Mesodermal cell (in vitro differentiated cells): ENCODE measurements at regions not wholly inside any gene's neighbourhood (a gene's known extent, or its start where the extent isn't known, plus 50 kb on each side); places are given as distances from the start of the nearest gene placed in this dataset.

Experiments
- H3K27ac ChIP-seq: 2 replicates; pipeline ENCODE4 v1.7.0; 2013; ENCODE audit warnings: mild to moderate bottlenecking, low read depth, low read length, moderate library complexity; ENCODE audit not compliant: severe bottlenecking
- H3K36me3 ChIP-seq: 2 replicates; pipeline ENCODE4 v1.7.1; 2013; ENCODE audit warnings: mild to moderate bottlenecking, low read length, moderate library complexity; ENCODE audit not compliant: control insufficient read depth, insufficient read depth
- H3K4me1 ChIP-seq: one replicate; pipeline ENCODE4 v1.7.1; 2013; ENCODE audit warnings: mild to moderate bottlenecking, low read length; ENCODE audit not compliant: insufficient read depth, control insufficient read depth, poor library complexity, severe bottlenecking
- H3K4me3 ChIP-seq: 2 replicates; pipeline ENCODE4 v1.7.0; 2013; ENCODE audit warnings: low read length, control low read depth, mild to moderate bottlenecking; ENCODE audit not compliant: insufficient read depth, poor library complexity, severe bottlenecking; ENCODE audit errors: extremely low read depth
- H3K9me3 ChIP-seq: 2 replicates; pipeline ENCODE4 v1.7.1; 2013; ENCODE audit warnings: mild to moderate bottlenecking, low read length, moderate library complexity; ENCODE audit not compliant: control insufficient read depth
- WGBS, 2 experiments: methylation state at CpG; one replicate each; pipeline ENCODE4 v1.1.5; 2013; ENCODE audit warnings: missing lambda C conversion rate in 2 of 2; ENCODE audit not compliant: insufficient coverage in 2 of 2; 5-methylcytosine and 5-hydroxymethylcytosine counted together

GRCh38 chr7:16070806-16071205 lies 350.5 kb downstream of the CRPPA start:
- no peak overlapping the region for H3K4me3 ChIP-seq
- H3K36me3 ChIP-seq, result no peaks in the 10 kb centered on the region
- H3K9me3 ChIP-seq, result no peaks in the 10 kb centered on the region
- WGBS, 2 experiments, result no CpG with 5 or more reads among the region's 3 CpGs
- no peak overlapping the region for H3K27ac ChIP-seq
- no peaks in the 10 kb centered on the region for H3K4me1 ChIP-seq

- H3K9me3 ChIP-seq, result no peaks in the 10 kb centered on the region
- H3K36me3 ChIP-seq, result no peaks in the 10 kb centered on the region
- no peaks in the 10 kb centered on the region for H3K4me1 ChIP-seq
- no peak overlapping the region for H3K27ac ChIP-seq
- 100% methylated on average over 1 of the region's 5 CpGs; no CpG with 5 or more reads in 1 of the 2 experiments for WGBS, 2 experiments
- H3K4me3 ChIP-seq, result no peak overlapping the region
Measured at GRCh38 chr7:16069998-16070397, 351.3 kb downstream of the CRPPA start.

- Histone ChIP-seq H3K9me3 (no peaks in the 10 kb centered on the region), H3K36me3 (no peaks in the 10 kb centered on the region), H3K4me1 (no peaks in the 10 kb centered on the region), H3K27ac (no peak overlapping the region), H3K4me3 (no peak overlapping the region)
- 80 to 100% methylated on average over 1 to 2 of the region's 2 CpGs for WGBS, 2 experiments
Measured at GRCh38 chr7:16068183-16068582, 353.2 kb downstream of the CRPPA start.

GRCh38 chr7:16067711-16068110 lies 353.6 kb downstream of the CRPPA start:
- 87 to 95% methylated on average over 4 to 6 of the region's 7 CpGs for WGBS, 2 experiments
- H3K4me1 ChIP-seq, result no peaks in the 10 kb centered on the region
- H3K27ac ChIP-seq, result no peak overlapping the region
- no peaks in the 10 kb centered on the region for H3K9me3 ChIP-seq
- H3K36me3 ChIP-seq, result no peaks in the 10 kb centered on the region
- no peak overlapping the region for H3K4me3 ChIP-seq

- H3K27ac ChIP-seq, result no peak overlapping the region
- WGBS, 2 experiments, result 29 to 44% methylated on average over 1 of the region's 5 CpGs
Measured at GRCh38 chr7:16066805-16067459, 354.4 kb downstream of the CRPPA start.

GRCh38 chr7:16065939-16066338 lies 355.4 kb downstream of the CRPPA start:
- H3K9me3 ChIP-seq, result no peaks in the 10 kb centered on the region

More at GRCh38 chr7:16066805-16067459, 354.4 kb downstream of the CRPPA start:
- no peak overlapping the region for H3K4me3 ChIP-seq
- H3K36me3 ChIP-seq, result no peaks in the 10 kb centered on the region
- H3K4me1 ChIP-seq, result no peaks in the 10 kb centered on the region
- no peaks in the 10 kb centered on the region for H3K9me3 ChIP-seq

GRCh38 chr7:16063716-16064675 lies 357.3 kb downstream of the CRPPA start:
- H3K4me1 ChIP-seq, result no peaks in the 10 kb centered on the region
- WGBS, 2 experiments, result 86 to 93% methylated on average over 10 to 11 of the region's 16 CpGs
- no peaks in the 10 kb centered on the region for H3K9me3 ChIP-seq
- H3K36me3 ChIP-seq, result no peaks in the 10 kb centered on the region
- H3K27ac ChIP-seq, result no peak overlapping the region
- H3K4me3 ChIP-seq, result no peak overlapping the region

More at GRCh38 chr7:16065939-16066338, 355.4 kb downstream of the CRPPA start:
- Histone ChIP-seq H3K27ac (no peak overlapping the region), H3K4me3 (no peak overlapping the region), H3K4me1 (no peaks in the 10 kb centered on the region), H3K36me3 (no peaks in the 10 kb centered on the region)

GRCh38 chr7:16063221-16063620 lies 358.1 kb downstream of the CRPPA start:
- WGBS, 2 experiments, result 83% methylated on average over 1 of the region's 2 CpGs; no CpG with 5 or more reads in 1 of the 2 experiments

GRCh38 chr7:16062269-16062668 lies 359.1 kb downstream of the CRPPA start:
- no CpG with 5 or more reads among the region's 1 CpG for WGBS, 2 experiments
- Histone ChIP-seq H3K4me3 (no peak overlapping the region), H3K4me1 (no peaks in the 10 kb centered on the region), H3K27ac (no peak overlapping the region), H3K36me3 (no peaks in the 10 kb centered on the region), H3K9me3 (no peaks in the 10 kb centered on the region)

More at GRCh38 chr7:16063221-16063620, 358.1 kb downstream of the CRPPA start:
- no peaks in the 10 kb centered on the region for H3K36me3 ChIP-seq
- no peak overlapping the region for H3K4me3 ChIP-seq
- no peaks in the 10 kb centered on the region for H3K9me3 ChIP-seq
- H3K27ac ChIP-seq, result no peak overlapping the region
- H3K4me1 ChIP-seq, result no peaks in the 10 kb centered on the region

GRCh38 chr7:16061630-16062029 lies 359.7 kb downstream of the CRPPA start:
- WGBS, 2 experiments, result no CpG with 5 or more reads among the region's 1 CpG

GRCh38 chr7:16061011-16061410 lies 360.3 kb downstream of the CRPPA start:
- H3K27ac ChIP-seq, result no peak overlapping the region
- 69 to 93% methylated on average over 2 to 3 of the region's 5 CpGs for whole genome bisulfite sequencing, 2 experiments
- no peak overlapping the region for H3K4me3 ChIP-seq
- H3K4me1 ChIP-seq, result no peaks in the 10 kb centered on the region
- no peaks in the 10 kb centered on the region for H3K9me3 ChIP-seq
- H3K36me3 ChIP-seq, result no peaks in the 10 kb centered on the region

More at GRCh38 chr7:16061630-16062029, 359.7 kb downstream of the CRPPA start:
- no peaks in the 10 kb centered on the region for H3K4me1 ChIP-seq
- no peaks in the 10 kb centered on the region for H3K9me3 ChIP-seq
- no peak overlapping the region for H3K27ac ChIP-seq
- no peak overlapping the region for H3K4me3 ChIP-seq
- no peaks in the 10 kb centered on the region for H3K36me3 ChIP-seq
